Loucy (cell line): ENCODE measurements at regions not wholly inside any gene's neighbourhood (a gene's known extent, or its start where the extent isn't known, plus 50 kb on each side); places are given as distances from the start of the nearest gene placed in this dataset.

Source experiments
- H2AFZ ChIP-seq: fragments of 200-600 bp; sonication (generic); 2 replicates; pipeline ENCODE4 v1.6.0; 2016; ENCODE audit warnings: antibody characterized with exemption, mild to moderate bottlenecking, low read length, moderate library complexity
- H3F3A ChIP-seq: fragments of 200-600 bp; 2 replicates; pipeline ENCODE4 v1.6.0; 2016; ENCODE audit warnings: antibody characterized with exemption, low read depth, mild to moderate bottlenecking
- H3K27me3 ChIP-seq: fragments of 200-600 bp; sonication (generic); 2 replicates; pipeline ENCODE4 v1.6.1; 2014; ENCODE audit warnings: low read length, mild to moderate bottlenecking; ENCODE audit not compliant: insufficient read depth, poor library complexity, severe bottlenecking
- H3K36me3 ChIP-seq: fragments of 200-600 bp; sonication (generic); 2 replicates; pipeline ENCODE4 v1.6.1; 2016; ENCODE audit warnings: low read length; ENCODE audit not compliant: insufficient read depth
- H3K4me1 ChIP-seq: fragments of 200-600 bp; sonication (generic); 2 replicates; pipeline ENCODE4 v1.5.1; 2014; ENCODE audit warnings: low read length, mild to moderate bottlenecking; ENCODE audit not compliant: insufficient read depth, poor library complexity, severe bottlenecking
- H3K4me2 ChIP-seq: fragments of 200-600 bp; sonication (generic); 2 replicates; pipeline ENCODE4 v1.6.0; 2014; ENCODE audit warnings: antibody characterized with exemption, low read length, low read depth, mild to moderate bottlenecking; ENCODE audit not compliant: poor library complexity, severe bottlenecking
- H3K4me3 ChIP-seq: fragments of 200-600 bp; sonication (generic); 2 replicates; pipeline ENCODE4 v1.5.1; 2014; ENCODE audit warnings: low read length, mild to moderate bottlenecking, mixed read lengths; ENCODE audit not compliant: poor library complexity, severe bottlenecking
- H3K79me2 ChIP-seq: fragments of 200-600 bp; sonication (generic); 2 replicates; pipeline ENCODE4 v1.6.1; 2014; ENCODE audit warnings: low read length; ENCODE audit not compliant: insufficient read depth
- H3K9ac ChIP-seq: fragments of 200-600 bp; sonication (generic); 2 replicates; pipeline ENCODE4 v1.6.0; 2014; ENCODE audit warnings: mild to moderate bottlenecking, low read depth, low read length, moderate library complexity; ENCODE audit not compliant: poor library complexity, severe bottlenecking
- H3K9me2 ChIP-seq: fragments of 200-600 bp; sonication (generic); replicated peaks from 2 replicates; pipeline ENCODE4 v1.6.1; 2016; ENCODE audit warnings: low read depth, low read length, mixed read lengths
- H3K9me3 ChIP-seq: fragments of 200-600 bp; sonication (generic); 2 replicates; pipeline ENCODE4 v1.6.1; 2014; ENCODE audit warnings: mild to moderate bottlenecking, antibody characterized with exemption, low read length, low read depth; ENCODE audit not compliant: insufficient read depth
- H4K20me1 ChIP-seq: fragments of 200-600 bp; sonication (generic); 2 replicates; pipeline ENCODE4 v1.6.0; 2014; ENCODE audit warnings: antibody characterized with exemption, low read length, mild to moderate bottlenecking; ENCODE audit not compliant: insufficient read depth, poor library complexity, severe bottlenecking
- CTCF ChIP-seq: fragments of 200-600 bp; sonication (generic); conservative IDR thresholded peaks from 2 replicates; pipeline ENCODE4 v1.5.1; 2014; ENCODE audit warnings: mild to moderate bottlenecking, antibody characterized with exemption, low read length
- EZH2phosphoT487 ChIP-seq: fragments of 200-600 bp; IDR thresholded peaks from 2 replicates; pipeline ENCODE4 v1.6.1; 2018; ENCODE audit warnings: antibody characterized with exemption, mild to moderate bottlenecking, moderate library complexity, borderline replicate concordance

GRCh38 chr4:102180046-102180445 is 165.2 kb downstream of the SLC39A8 start:
- H3K4me2 ChIP-seq: no peak overlapping the region

GRCh38 chr4:102174719-102175189 is 170.5 kb downstream of the SLC39A8 start:
- Histone ChIP-seq H2AFZ (peak overlapping the region; percentile 55), H3K4me2 (no peak overlapping the region), H3K9ac (no peak overlapping the region)

More at GRCh38 chr4:102180046-102180445, 165.2 kb downstream of the SLC39A8 start:
- Histone ChIP-seq H3K27me3 (no peaks in the 10 kb centered on the region), H3K4me3 (no peak overlapping the region), H3K79me2 (no peaks in the 10 kb centered on the region), H2AFZ (no peak overlapping the region), H4K20me1 (no peaks in the 10 kb centered on the region), H3K9ac (no peak overlapping the region), H3K36me3 (no peaks in the 10 kb centered on the region), H3K9me2 (no peaks in the 10 kb centered on the region), H3K9me3 (no peaks in the 10 kb centered on the region), H3F3A (no peaks in the 10 kb centered on the region), H3K4me1 (peaks cover 10% of the 10 kb centered on the region)
- TF ChIP-seq EZH2phosphoT487: no peak
- TF ChIP-seq CTCF: no peak

GRCh38 chr4:102172341-102172740 is 172.9 kb downstream of the SLC39A8 start:
- Histone ChIP-seq H3K9me3 (no peaks in the 10 kb centered on the region), H3K79me2 (no peaks in the 10 kb centered on the region), H3K36me3 (no peaks in the 10 kb centered on the region), H3K4me2 (no peak overlapping the region), H3K9me2 (no peaks in the 10 kb centered on the region), H3K4me1 (peaks cover 8% of the 10 kb centered on the region), H3K27me3 (no peaks in the 10 kb centered on the region), H3K9ac (no peak overlapping the region), H2AFZ (no peak overlapping the region), H4K20me1 (no peaks in the 10 kb centered on the region), H3K4me3 (no peak overlapping the region), H3F3A (no peaks in the 10 kb centered on the region)
- TF ChIP-seq CTCF: no peak
- no peak for TF ChIP-seq EZH2phosphoT487

More at GRCh38 chr4:102174719-102175189, 170.5 kb downstream of the SLC39A8 start:
- H3K4me3 ChIP-seq: no peak overlapping the region
- no peaks in the 10 kb centered on the region for H3K27me3 ChIP-seq
- H3K4me1 ChIP-seq: peaks cover 2% of the 10 kb centered on the region
- no peaks in the 10 kb centered on the region for H3F3A ChIP-seq
- no peaks in the 10 kb centered on the region for H3K9me3 ChIP-seq
- no peaks in the 10 kb centered on the region for H4K20me1 ChIP-seq
- H3K9me2 ChIP-seq: no peaks in the 10 kb centered on the region
- no peaks in the 10 kb centered on the region for H3K36me3 ChIP-seq
- H3K79me2 ChIP-seq: no peaks in the 10 kb centered on the region
- TF ChIP-seq EZH2phosphoT487: no peak
- no peak for TF ChIP-seq CTCF
